ENCODE measurements at regions not wholly inside any gene's neighbourhood (a gene's known extent, or its start where the extent isn't known, plus 50 kb on each side); places are given as distances from the start of the nearest gene placed in this dataset.
"Not testable (repeated sequence)": the region's sequence is repeated elsewhere in the genome, so short reads cannot be mapped to it uniquely, and the experiment has no call there.

DNA sequence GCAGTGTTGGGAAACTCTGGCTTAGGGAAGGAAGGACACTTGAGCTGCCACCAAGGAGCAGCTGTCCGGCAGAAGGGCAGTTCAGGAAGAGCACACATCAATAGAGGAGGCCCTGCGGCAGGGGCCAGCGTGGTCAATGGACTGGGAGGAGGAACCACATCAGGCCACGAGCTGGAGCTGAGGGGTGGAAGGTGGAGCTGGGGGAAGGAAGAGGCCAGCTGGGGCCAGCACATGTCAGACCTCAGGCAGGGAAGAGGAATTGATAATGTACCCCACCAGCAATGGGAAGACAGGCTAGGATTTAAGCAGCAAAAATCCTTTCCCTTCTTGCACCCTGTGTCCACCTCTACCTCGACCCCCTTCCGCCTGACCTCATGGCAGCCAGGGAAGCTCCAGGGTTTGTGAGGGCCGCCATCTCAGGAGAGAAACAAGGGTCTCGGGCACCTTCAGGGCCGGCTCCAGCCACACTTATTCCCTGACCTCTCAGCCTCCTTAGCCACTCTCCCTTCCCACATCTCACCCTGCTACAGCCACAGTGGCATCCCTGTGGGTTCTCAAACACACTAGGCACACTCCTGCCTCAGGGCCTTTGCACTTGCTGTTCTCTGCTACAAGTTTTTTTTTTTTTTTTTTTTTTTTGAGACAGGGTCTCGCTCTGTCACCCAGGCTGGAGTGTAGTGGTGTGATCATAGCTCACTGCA lies 157.8 kb upstream of the GRK3 start:
- POLR2A ChIA-PET: no interaction called here
- CTCF ChIA-PET: no interaction called here

DNA sequence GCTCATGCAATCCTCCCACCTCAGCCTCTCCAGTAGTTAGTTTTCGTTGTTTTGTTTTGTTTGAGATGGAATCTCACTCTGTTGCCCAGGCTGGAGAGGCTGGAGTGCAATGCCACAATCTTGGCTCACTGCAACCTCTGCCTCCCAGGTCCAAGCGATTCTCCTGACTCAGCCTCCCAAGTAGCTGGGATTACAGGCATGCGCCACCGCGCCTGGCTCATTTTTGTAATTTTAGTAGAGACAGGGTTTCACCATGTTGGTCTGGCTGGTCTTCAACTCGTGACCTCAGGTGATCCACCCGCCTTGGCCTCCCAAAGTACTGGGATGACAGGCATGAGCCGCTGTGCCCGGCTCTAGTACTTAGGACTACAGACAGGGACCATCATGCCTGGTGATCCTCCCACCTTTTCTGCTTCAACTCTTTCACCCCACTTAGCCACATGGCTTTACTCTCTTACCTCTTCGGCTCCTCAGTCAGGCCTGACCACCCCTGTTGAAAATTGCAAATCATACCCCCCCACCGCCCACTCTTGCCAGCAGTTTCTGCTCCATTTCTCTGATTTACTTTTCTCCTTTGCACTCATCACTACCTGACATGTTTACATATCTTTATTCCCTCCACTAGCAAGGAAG lies 157.1 kb upstream of the GRK3 start:
- ChIA-PET POLR2A (no interaction called here), CTCF (no interaction called here)

DNA sequence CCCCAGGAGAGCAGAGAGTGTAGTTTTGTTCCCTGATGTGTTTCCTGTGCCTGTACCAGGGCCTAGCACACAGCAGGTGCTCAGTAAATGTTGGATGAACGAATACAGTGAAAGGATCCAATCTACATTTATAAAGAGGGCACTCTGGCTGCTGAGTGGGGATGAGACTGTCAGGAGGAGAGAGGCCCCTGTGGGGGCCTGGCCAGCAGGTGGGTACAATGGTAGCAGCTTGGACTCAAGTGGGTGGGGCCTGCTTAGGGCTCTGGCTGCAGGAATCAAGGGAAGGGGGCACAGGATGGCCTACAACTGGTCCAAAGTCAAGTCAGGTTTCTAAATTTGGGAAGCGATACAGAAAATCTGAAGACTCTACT lies 156.6 kb upstream of the GRK3 start:
- POLR2A ChIA-PET: no interaction called here
- CTCF ChIA-PET: no interaction called here

GRCh38 chr22:25409240-25409639 lies 155.2 kb upstream of the GRK3 start:
- ChIA-PET CTCF (no interaction called here), POLR2A (no interaction called here)

DNA sequence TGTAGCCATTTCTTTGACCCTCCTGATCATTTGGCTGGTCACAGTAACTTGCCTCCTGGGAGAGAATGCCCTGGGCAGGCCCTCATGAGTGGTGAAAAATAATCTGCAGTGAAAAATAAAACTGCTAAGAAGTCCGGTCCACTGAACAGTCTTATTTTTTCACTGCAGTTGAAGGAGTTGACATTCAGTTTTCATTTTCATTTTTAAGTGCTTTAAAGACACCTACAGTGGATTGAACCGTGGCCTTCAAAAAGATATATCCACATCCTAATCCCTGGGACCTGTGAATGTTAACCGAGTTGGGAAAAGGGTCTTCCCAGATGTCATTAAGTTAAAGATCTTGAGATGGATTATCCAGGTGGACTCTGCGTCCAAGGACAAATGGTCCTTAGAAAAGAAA lies 153.6 kb upstream of the GRK3 start:
- ChIA-PET CTCF (no interaction called here), POLR2A (no interaction called here)

GRCh38 chr22:25413620-25414019 lies 150.9 kb upstream of the GRK3 start:
- ChIA-PET POLR2A (no interaction called here), CTCF (no interaction called here)

DNA sequence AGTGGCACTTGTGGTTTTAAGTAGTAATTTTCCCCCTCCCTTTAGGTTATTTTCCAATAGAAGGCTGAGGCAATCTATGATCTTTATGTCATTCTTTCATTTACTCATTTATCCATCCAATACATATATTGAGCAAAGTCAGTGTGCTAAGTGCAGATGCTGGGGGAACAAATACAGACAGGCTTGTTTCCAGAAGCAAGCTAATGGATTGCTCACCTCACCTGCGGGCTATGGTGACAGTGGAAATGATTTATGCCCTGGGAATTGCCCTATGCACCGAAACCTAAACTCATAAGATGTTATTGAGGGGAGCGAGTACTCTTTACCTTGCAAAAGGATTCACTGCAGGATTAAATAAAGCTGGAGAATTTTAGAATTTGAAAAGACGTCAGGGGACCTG lies 148.7 kb upstream of the GRK3 start:
- CTCF ChIA-PET, POLR2A ChIA-PET: not testable (repeated sequence)

- POLR2A ChIA-PET, CTCF ChIA-PET: not testable (repeated sequence)
Observed at GRCh38 chr22:25417826-25418225, 146.6 kb upstream of the GRK3 start.

DNA sequence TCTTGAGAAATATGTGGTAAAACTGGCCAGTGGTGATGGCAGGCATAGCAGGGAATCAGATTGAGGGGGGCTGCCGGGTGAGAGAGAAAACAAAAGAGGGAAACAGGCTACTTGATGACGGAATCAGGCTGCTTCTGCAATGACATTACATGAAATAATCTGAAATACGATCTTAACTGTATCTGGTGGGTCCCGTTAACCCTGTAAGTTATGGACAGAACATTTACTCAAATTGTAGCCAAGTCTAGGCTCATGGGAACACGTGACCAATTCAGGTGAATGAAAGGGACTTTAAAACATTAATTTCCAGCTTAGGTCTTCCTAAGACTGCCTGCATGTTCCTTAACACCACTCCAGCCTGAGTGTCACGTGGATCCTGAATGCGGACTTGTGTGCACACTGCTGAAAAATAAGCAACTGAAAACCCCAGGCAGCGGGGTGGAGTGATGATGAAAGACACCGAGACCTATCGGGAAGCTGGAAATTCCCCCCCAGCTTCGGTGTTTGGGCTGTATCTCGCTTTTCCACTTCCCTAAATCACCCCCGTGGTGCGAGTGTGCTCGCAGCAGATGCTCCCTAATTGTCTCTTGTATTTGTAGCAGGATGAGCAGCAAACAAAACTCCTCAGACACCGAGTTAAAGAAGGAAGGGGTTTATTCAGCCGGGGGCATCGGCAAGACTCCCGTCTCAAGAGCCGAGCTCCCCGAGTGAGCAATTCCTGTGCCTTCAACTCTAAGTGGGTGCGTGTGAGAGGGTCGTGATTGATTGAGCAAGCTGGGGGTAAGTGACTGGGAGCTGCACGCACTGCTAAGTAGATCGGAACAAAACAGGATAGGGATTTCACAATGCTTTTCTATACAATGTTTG lies 145.0 kb upstream of the GRK3 start:
- ChIA-PET POLR2A (interaction anchor here (0.7 kb wide), 1 partner anchor 609 kb away, joined by 3 read pairs; no protein-coding TSS in a partner anchor), CTCF (no interaction called here)

DNA sequence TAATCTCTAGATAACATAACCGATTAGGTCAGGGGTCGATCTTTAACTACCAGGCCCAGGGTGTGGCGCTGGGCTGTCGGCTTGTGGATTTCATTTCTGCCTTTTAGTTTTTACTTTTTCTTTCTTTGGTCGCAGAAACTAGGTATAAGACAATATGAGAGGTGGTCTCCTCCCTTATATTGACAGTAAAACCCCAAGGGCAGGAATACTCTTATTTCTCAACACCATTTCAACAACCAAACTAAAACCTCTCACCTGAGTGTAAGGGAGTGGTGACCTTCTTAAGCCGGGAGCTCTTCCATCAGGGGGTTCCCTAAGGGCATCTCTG lies 144.4 kb upstream of the GRK3 start:
- CTCF ChIA-PET, POLR2A ChIA-PET: not testable (repeated sequence)

GRCh38 chr22:25420471-25420924 lies 144.0 kb upstream of the GRK3 start:
- CTCF ChIA-PET: interaction anchor here (0.6 kb wide), 1 partner anchor 19 kb away, joined by 3 read pairs; no protein-coding TSS in a partner anchor
- POLR2A ChIA-PET: no interaction called here

- POLR2A ChIA-PET: no interaction called here
- CTCF ChIA-PET: interaction anchor here (0.6 kb wide), 1 partner anchor 20 kb away, joined by 3 read pairs; no protein-coding TSS in a partner anchor
Observed at GRCh38 chr22:25420925-25421904, 143.3 kb upstream of the GRK3 start.

DNA sequence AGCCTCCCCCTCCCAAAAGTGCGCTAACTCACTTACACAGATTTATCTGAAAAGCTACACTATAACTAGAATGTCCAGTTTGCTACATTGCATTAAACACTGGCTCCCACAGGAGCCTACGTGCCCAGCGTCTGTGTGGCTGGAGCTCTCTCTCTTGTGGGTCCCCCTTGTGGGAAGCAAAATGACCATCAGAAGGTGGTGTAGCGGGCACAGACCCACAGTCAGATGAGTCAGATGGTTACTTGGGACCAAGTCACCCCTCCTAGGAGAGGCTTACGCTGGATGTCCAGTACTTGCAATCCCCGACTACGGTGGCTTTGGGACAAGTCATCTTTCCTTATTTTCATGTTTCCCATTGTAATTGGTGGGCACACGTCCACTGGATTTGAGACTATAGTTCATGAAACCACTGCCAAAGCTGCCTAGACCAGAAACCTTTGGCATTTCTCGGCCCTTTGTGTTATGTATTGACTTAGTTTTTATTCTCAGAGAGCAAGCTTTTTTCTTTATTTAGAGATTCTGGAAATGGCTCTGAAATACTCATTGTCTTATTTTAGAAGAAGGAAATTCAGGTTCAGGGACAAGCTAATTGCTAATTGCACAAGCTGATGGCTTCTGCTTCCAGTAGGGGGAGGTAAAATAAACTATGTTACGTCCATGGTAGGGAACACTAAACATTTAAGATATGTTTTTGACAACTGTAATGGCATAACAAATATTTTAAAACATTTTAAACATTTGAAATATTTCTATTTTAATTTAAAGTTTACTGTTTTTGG lies 137.8 kb upstream of the GRK3 start:
- POLR2A ChIA-PET: not testable (repeated sequence)
- CTCF ChIA-PET: interaction anchor here (1.0 kb wide), 1 partner anchor 21 kb away, joined by 3 read pairs; no protein-coding TSS in a partner anchor

- POLR2A ChIA-PET, CTCF ChIA-PET: not testable (repeated sequence)
Observed at GRCh38 chr22:25431637-25432342, 132.7 kb upstream of the GRK3 start.

DNA sequence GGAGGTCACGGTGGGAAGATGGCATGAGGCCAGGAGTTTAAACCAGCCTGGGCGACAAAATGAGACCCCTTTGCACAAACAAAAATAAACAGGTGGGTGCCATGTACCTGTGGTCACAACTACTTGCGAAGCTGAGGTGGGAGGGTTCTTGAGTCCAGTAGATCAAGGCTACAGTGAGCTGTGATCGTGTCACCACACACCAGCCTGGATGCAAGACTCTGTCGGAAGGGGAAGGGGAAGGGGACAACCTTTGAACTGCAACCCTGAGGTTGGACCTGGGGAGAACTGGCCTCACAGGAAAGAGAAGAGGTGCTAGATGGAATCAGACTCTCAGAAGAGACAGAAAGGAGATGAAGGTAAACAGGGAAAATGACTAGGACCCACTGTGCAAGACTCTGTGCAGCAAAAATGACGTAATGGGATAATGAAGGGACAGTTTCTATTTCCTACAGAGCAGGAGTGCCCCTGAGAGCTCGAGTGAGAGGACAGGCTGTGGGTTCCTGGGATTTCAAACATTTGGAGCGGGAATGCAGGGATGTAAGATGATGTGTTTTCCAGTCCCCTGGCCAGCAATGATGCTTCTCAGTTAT lies 131.0 kb upstream of the GRK3 start:
- CTCF ChIA-PET, POLR2A ChIA-PET: not testable (repeated sequence)

- ChIA-PET CTCF (interaction anchor here (1.3 kb wide), 1 partner anchor 76 kb away, joined by 4 read pairs; no protein-coding TSS in a partner anchor), POLR2A (no interaction called here)
Observed at GRCh38 chr22:25437414-25438160, 126.9 kb upstream of the GRK3 start.

GRCh38 chr22:25447067-25447685 lies 117.3 kb upstream of the GRK3 start:
- ChIA-PET CTCF (interaction anchor here (1.0 to 2.4 kb wide), 7 partner anchors 20 to 884 kb away, joined by 3 to 6 read pairs (median 3); no protein-coding TSS in a partner anchor), POLR2A (interaction anchor here (0.6 kb wide), 1 partner anchor 47 kb away, joined by 3 read pairs; no protein-coding TSS in a partner anchor)
